Esophagus squamous epithelium (tissue), 5 donors: ENCODE measurements at regions not wholly inside any gene's neighbourhood (a gene's known extent, or its start where the extent isn't known, plus 50 kb on each side); places are given as distances from the start of the nearest gene placed in this dataset.

ENCODE experiments used
- DNase-seq: peaks from one replicate; lab custom pipeline; 2025; lab: John Stamatoyannopoulos, UW
- H3K27ac ChIP-seq, 4 donors: fragments of 200-600 bp; sonication (generic); one replicate each; pipeline ENCODE4 v1.5.1; 2016 to 2019; ENCODE audit warnings: mild to moderate bottlenecking in 1 of 4
- H3K27me3 ChIP-seq, 4 donors: fragments of 200-600 bp; sonication (generic); 1 replicate in 3 of 4; 2 replicates in 1 of 4; pipeline versions ENCODE4 v1.5.1 to v1.6.0; 2017 to 2021; ENCODE audit warnings: antibody characterized with exemption in 1 of 4
- H3K36me3 ChIP-seq, 3 donors: fragments of 200-600 bp; sonication (generic); one replicate each; pipeline ENCODE4 v1.5.1; 2016 to 2019
- H3K4me1 ChIP-seq, 3 donors: fragments of 200-600 bp; sonication (generic); one replicate each; pipeline ENCODE4 v1.5.1; 2017 to 2019
- H3K4me3 ChIP-seq, 4 donors: fragments of 200-600 bp; sonication (generic); 1 replicate in 3 of 4; 2 replicates in 1 of 4; pipeline ENCODE4 v1.5.1; 2016 to 2019; ENCODE audit warnings: mild to moderate bottlenecking in 2 of 4, moderate library complexity in 1 of 4
- H3K9me3 ChIP-seq, 3 donors: fragments of 200-600 bp; sonication (generic); one replicate each; pipeline ENCODE4 v1.5.1; 2016 to 2019
- POLR2A ChIP-seq, 4 donors: fragments of 450-650 bp; IDR thresholded peaks; one replicate each; pipeline ENCODE4 v1.6.1; 2017; ENCODE audit warnings: antibody characterized with exemption in 4 of 4, mild to moderate bottlenecking in 4 of 4, moderate library complexity in 3 of 4
- WGBS, 2 donors: methylation state at CpG; one replicate each; pipeline ENCODE4 v1.1.5; 2018; 5-methylcytosine and 5-hydroxymethylcytosine counted together
- intact Hi-C: fragments of 100-400 bp; cut with DNase I; formaldehyde crosslinking; loops from one replicate; pipeline ENCODE4 v1.15.0; 2022
- TF ChIP-seq, protein P1 (sequence below), 6 experiments: fragments of 450-650 bp in 4 of 6; fragments of 200-600 bp in 2 of 6; sonication (generic) in 2 of 6; IDR thresholded peaks; one replicate each; pipeline ENCODE4 v1.5.1; 2016 to 2019; ENCODE audit warnings: antibody characterized with exemption in 6 of 6, mild to moderate bottlenecking in 4 of 6, moderate library complexity in 4 of 6
- donor health status: DM: yes; HTN: yes; CAD: no.

DNA sequence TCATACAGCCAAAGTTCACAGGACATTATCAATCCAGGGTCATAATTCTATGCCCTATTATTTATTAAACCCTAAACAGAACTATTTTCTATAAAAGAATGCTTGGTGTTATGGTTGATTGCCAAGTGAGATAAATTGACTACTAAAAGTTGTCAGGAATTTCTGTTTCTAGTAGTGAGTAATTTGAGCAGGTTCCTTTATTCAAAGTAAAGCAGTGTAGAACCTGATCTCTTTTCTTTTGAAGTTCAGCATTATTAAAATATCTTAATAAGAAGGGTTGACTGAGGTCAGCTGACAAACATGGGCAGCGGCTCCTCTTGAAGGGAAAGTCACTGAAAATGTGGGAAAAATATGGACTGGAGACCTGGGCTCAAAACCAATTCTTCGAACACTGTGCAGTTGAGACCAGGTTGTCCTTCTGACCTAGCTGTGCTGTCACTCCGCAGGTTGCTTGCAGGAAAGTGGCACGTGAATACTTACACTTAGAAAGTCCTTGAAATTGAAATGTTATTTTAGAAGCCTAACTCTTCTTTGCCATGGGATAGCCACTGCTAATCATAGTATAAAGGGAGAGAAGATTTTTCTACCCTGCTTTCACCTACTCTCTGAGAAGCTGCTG, 141.0 kb downstream of the RASSF9 start:
- WGBS, 2 donors: 63 to 75% methylated on average over 4 of the region's 4 CpGs
- H3K27ac ChIP-seq: no peak overlapping the region

GRCh38 chr12:85697003-85697402, 139.2 kb downstream of the RASSF9 start:
- H3K4me3 ChIP-seq: no peak overlapping the region
- intact Hi-C loops: no loop called here
- TF ChIP-seq, protein P1, sequence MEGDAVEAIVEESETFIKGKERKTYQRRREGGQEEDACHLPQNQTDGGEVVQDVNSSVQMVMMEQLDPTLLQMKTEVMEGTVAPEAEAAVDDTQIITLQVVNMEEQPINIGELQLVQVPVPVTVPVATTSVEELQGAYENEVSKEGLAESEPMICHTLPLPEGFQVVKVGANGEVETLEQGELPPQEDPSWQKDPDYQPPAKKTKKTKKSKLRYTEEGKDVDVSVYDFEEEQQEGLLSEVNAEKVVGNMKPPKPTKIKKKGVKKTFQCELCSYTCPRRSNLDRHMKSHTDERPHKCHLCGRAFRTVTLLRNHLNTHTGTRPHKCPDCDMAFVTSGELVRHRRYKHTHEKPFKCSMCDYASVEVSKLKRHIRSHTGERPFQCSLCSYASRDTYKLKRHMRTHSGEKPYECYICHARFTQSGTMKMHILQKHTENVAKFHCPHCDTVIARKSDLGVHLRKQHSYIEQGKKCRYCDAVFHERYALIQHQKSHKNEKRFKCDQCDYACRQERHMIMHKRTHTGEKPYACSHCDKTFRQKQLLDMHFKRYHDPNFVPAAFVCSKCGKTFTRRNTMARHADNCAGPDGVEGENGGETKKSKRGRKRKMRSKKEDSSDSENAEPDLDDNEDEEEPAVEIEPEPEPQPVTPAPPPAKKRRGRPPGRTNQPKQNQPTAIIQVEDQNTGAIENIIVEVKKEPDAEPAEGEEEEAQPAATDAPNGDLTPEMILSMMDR (IDR thresholded peaks at IDR 0.05): no peak
- H3K9me3 ChIP-seq: no peaks in the 10 kb centered on the region
- H3K4me1 ChIP-seq: no peaks in the 10 kb centered on the region
- 90 to 95% methylated on average over 2 of the region's 2 CpGs for WGBS, 2 donors
- H3K27me3 ChIP-seq: no peaks in the 10 kb centered on the region
- DNase-seq: no peak
- no peak overlapping the region for H3K27ac ChIP-seq
- H3K36me3 ChIP-seq: no peaks in the 10 kb centered on the region

More for the DNA sequence above, 141.0 kb downstream of the RASSF9 start:
- Histone ChIP-seq H3K9me3 (no peaks in the 10 kb centered on the region), H3K4me1 (peaks cover 0 to 10% (median 3%) of the 10 kb centered on the region in 3 donors), H3K27me3 (no peaks in the 10 kb centered on the region), H3K4me3 (no peak overlapping the region), H3K36me3 (no peaks in the 10 kb centered on the region)
- no peak for TF ChIP-seq POLR2A (IDR thresholded peaks at IDR 0.05)
- TF ChIP-seq, protein P1 (IDR thresholded peaks at IDR 0.05): no peak
- intact Hi-C loops: no loop called here
- DNase-seq: no peak

DNA sequence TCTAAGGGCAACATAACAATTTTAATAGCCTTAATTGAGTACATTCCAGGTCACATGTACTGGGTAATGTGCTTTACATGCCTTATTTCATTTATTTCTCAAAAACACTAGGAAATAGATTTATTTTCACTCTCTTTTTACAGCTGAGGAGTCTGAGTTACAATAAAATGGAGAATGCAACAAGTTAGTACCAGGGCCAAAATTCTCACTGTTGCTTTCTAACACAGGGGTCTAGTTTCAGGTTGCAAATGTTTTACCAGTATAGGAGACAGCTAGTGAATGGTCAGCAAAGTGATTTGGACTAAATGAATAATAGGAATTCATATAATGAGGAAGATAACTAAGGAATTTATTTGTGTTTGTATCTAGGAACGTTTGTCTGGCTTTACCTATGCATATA, 137.3 kb downstream of the RASSF9 start:
- no peak overlapping the region for H3K4me3 ChIP-seq
- 38 to 56% methylated on average over 1 of the region's 1 CpG for WGBS, 2 donors

DNA sequence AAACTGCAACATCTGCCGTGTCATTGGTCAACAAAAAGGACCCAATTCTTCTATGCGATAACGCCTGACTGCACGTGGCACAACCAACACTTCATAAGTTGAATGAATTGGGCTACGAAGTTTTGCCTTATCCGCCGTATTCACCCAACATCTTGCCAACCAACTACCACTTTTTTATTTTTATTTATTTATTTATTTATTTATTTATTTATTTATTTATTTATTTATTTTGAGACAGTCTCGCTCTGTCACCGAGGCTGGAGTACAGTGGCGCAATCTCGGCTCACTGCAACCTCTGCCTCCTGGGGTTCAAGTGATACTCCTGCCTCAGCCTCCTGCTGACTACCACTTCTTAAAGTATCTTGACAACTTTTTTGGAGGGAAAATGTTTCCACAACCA, 127.4 kb downstream of the RASSF9 start:
- H3K9me3 ChIP-seq: no peaks in the 10 kb centered on the region
- no peaks in the 10 kb centered on the region for H3K27me3 ChIP-seq
- WGBS, 2 donors: 92 to 93% methylated on average over 11 of the region's 11 CpGs
- DNase-seq: no peak
- H3K27ac ChIP-seq: no peak overlapping the region
- no peaks in the 10 kb centered on the region for H3K36me3 ChIP-seq
- H3K4me1 ChIP-seq: peaks cover 0 to 19% (median 0%) of the 10 kb centered on the region in 3 donors
- TF ChIP-seq POLR2A (IDR thresholded peaks at IDR 0.05): no peak
- TF ChIP-seq, protein P1 (IDR thresholded peaks at IDR 0.05): no peak
- intact Hi-C loops: no loop called here
- no peak overlapping the region for H3K4me3 ChIP-seq

More for the DNA sequence above, 137.3 kb downstream of the RASSF9 start:
- no peak for DNase-seq
- no peak overlapping the region for H3K27ac ChIP-seq
- intact Hi-C loops: no loop called here
- no peaks in the 10 kb centered on the region for H3K4me1 ChIP-seq
- no peaks in the 10 kb centered on the region for H3K9me3 ChIP-seq
- no peaks in the 10 kb centered on the region for H3K27me3 ChIP-seq
- H3K36me3 ChIP-seq: no peaks in the 10 kb centered on the region
- TF ChIP-seq POLR2A (IDR thresholded peaks at IDR 0.05): no peak
- TF ChIP-seq, protein P1 (IDR thresholded peaks at IDR 0.05): no peak

DNA sequence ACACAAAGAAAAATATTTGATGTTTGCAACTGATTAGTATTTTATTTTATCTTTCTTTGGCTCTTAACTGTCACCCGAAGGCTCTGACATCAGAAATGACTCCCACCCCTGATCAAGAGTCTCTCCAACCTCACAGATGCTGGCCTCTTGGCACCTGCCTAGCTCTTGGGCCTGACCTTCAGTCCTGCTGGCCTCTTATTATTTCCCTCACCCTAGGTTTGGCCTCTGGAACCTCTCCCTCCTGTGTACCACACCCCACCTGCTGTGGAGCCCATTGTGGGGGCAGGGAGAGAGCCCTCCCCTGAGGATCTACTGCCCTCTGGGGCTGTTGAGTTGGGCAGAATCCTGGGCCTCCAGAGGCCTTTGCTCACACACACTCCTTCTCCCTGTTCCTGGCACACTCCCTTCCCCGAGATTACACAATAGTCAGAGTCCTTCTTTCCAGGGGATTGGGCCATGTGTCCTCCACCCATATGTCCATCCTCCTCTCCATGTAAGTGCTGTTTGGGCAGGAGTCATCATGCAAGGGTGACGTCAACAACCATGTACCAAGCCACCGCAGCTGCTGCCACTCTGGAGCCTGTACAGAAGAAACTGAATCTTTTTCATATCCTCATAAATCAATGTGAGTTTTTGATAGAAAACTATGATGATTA, 124.3 kb downstream of the RASSF9 start:
- H3K27ac ChIP-seq: peak overlapping the region in 2 of 4 donors; percentile 33 to 45
- no peak for TF ChIP-seq POLR2A (IDR thresholded peaks at IDR 0.05)
- TF ChIP-seq, protein P1 (IDR thresholded peaks at IDR 0.05): no peak
- no peaks in the 10 kb centered on the region for H3K36me3 ChIP-seq
- H3K9me3 ChIP-seq: peaks cover 0 to 5% (median 0%) of the 10 kb centered on the region in 3 donors
- no peak for DNase-seq
- H3K4me1 ChIP-seq: peaks cover 0 to 16% (median 0%) of the 10 kb centered on the region in 3 donors
- H3K4me3 ChIP-seq: no peak overlapping the region
- intact Hi-C loops: no loop called here
- no peaks in the 10 kb centered on the region for H3K27me3 ChIP-seq
- 78 to 84% methylated on average over 4 of the region's 4 CpGs for WGBS, 2 donors
